ENCODE measurements at regions not wholly inside any gene's neighbourhood (a gene's known extent, or its start where the extent isn't known, plus 50 kb on each side); places are given as distances from the start of the nearest gene placed in this dataset.

DNA sequence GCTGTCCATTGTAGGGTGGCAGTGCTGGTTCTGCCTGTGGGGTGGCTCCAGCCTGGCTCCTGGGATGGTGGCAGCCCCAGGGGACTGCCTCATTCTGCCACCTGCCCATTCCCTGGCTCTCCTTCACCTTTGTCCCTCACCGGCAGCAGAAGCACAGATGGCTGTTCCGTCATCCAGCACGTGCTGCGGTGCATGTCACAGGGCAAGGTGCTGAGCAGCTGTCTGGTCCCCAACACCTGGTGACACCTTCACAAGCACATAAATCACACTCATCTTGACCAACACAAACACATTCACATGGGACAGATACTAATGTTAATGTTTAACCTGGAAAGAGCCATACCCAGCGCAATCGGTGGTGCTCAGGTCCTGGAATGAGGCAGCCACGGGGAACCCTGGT lies 126.8 kb downstream of the UQCRFS1 start:
- TF ChIP-seq JUN (CRISPR knock-in tag; IDR thresholded peaks at IDR 0.05): no peak
- TF ChIP-seq CTCF (IDR thresholded peaks at IDR 0.05): no peak
- TF ChIP-seq ZBTB21 (CRISPR knock-in tag; IDR thresholded peaks at IDR 0.05; ENCODE audit: borderline replicate concordance): no peak
- TF ChIP-seq, protein P1, sequence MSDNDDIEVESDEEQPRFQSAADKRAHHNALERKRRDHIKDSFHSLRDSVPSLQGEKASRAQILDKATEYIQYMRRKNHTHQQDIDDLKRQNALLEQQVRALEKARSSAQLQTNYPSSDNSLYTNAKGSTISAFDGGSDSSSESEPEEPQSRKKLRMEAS (CRISPR knock-in tag; IDR thresholded peaks at IDR 0.05): no peak
- TF ChIP-seq TEAD1 (CRISPR knock-in tag; IDR thresholded peaks at IDR 0.05): no peak
- TF ChIP-seq HMGXB4 (CRISPR knock-in tag; IDR thresholded peaks at IDR 0.05): no peak
- TF ChIP-seq SP1 (CRISPR knock-in tag; conservative IDR thresholded peaks at IDR 0.05): no peak

All from WTC11 (cell line).